HG02852 (cell line): ENCODE measurements at regions not wholly inside any gene's neighbourhood (a gene's known extent, or its start where the extent isn't known, plus 50 kb on each side); places are given as distances from the start of the nearest gene placed in this dataset.
"Not testable (repeated sequence)": the region's sequence is repeated elsewhere in the genome, so short reads cannot be mapped to it uniquely, and the experiment has no call there.

Experiments used
- ATAC-seq: cut with Tn5 transposase; IDR thresholded peaks from one replicate; pipeline ENCODE4 v1.9.1; 2021; ENCODE audit warnings: mild to moderate bottlenecking, moderate library complexity; ENCODE audit not compliant: unreplicated experiment

- ATAC-seq = not testable (repeated sequence)
These were observed 113.4 kb downstream of the XPNPEP1 start for GRCh38 chr10:109809954-109810353.

GRCh38 chr10:109801191-109801590 lies 122.1 kb downstream of the XPNPEP1 start:
- not testable (repeated sequence) for ATAC-seq

- ATAC-seq = no peak
These were observed 132.7 kb downstream of the XPNPEP1 start for GRCh38 chr10:109790647-109791046.

GRCh38 chr10:109784236-109784635 lies 139.1 kb downstream of the XPNPEP1 start:
- no peak for ATAC-seq

- no peak for ATAC-seq
These were observed 140.0 kb downstream of the XPNPEP1 start for GRCh38 chr10:109783286-109783685.

- no peak for ATAC-seq
These were observed 142.3 kb downstream of the XPNPEP1 start for GRCh38 chr10:109780997-109781396.

- ATAC-seq = no peak
These were observed 144.3 kb downstream of the XPNPEP1 start for GRCh38 chr10:109778993-109779392.

- no peak for ATAC-seq
These were observed 149.2 kb downstream of the XPNPEP1 start for GRCh38 chr10:109774121-109774440.

- no peak for ATAC-seq
These were observed 149.8 kb downstream of the XPNPEP1 start for GRCh38 chr10:109773288-109774120.

- no peak for ATAC-seq
These were observed 152.6 kb downstream of the XPNPEP1 start for GRCh38 chr10:109770663-109771062.

- ATAC-seq = no peak
These were observed 153.3 kb downstream of the XPNPEP1 start for GRCh38 chr10:109769966-109770365.

GRCh38 chr10:109765838-109766237 lies 157.5 kb downstream of the XPNPEP1 start:
- no peak for ATAC-seq

GRCh38 chr10:109762555-109762954 lies 160.8 kb downstream of the XPNPEP1 start:
- ATAC-seq = no peak

- ATAC-seq = not testable (repeated sequence)
These were observed 165.6 kb downstream of the XPNPEP1 start for GRCh38 chr10:109757670-109758069.

- ATAC-seq = no peak
These were observed 176.4 kb downstream of the XPNPEP1 start for GRCh38 chr10:109746861-109747260.

GRCh38 chr10:109744020-109744419 lies 179.3 kb downstream of the XPNPEP1 start:
- ATAC-seq = no peak

- no peak for ATAC-seq
These were observed 179.7 kb downstream of the XPNPEP1 start for GRCh38 chr10:109743574-109743973.

GRCh38 chr10:109743146-109743545 lies 180.2 kb downstream of the XPNPEP1 start:
- ATAC-seq = no peak

- no peak for ATAC-seq
These were observed 181.6 kb downstream of the XPNPEP1 start for GRCh38 chr10:109741712-109742111.

- no peak for ATAC-seq
These were observed 182.9 kb downstream of the XPNPEP1 start for GRCh38 chr10:109740436-109740835.

GRCh38 chr10:109737626-109738025 lies 185.7 kb downstream of the XPNPEP1 start:
- no peak for ATAC-seq

GRCh38 chr10:109737009-109737408 lies 186.3 kb downstream of the XPNPEP1 start:
- ATAC-seq = no peak

- no peak for ATAC-seq
These were observed 187.5 kb downstream of the XPNPEP1 start for GRCh38 chr10:109735776-109736175.
